HEK293 (cell line): ENCODE measurements at regions not wholly inside any gene's neighbourhood (a gene's known extent, or its start where the extent isn't known, plus 50 kb on each side); places are given as distances from the start of the nearest gene placed in this dataset.

ENCODE experiments used
- CTCF ChIA-PET: fragments of 350-600 bp; formaldehyde crosslinking; extraction: SDS; loops from one replicate; lab custom pipeline; 2021; ENCODE audit warnings: antibody characterized with exemption; lab: Yijun Ruan, JAX
- POLR2A ChIA-PET: fragments of 300-600 bp; formaldehyde crosslinking; extraction: SDS; loops from one replicate; lab custom pipeline; 2020; ENCODE audit warnings: antibody characterized with exemption, inconsistent platforms; lab: Yijun Ruan, JAX
- H3K27ac ChIP-seq: fragments of 200-500 bp; sonication (Bioruptor generic); 2 replicates; pipeline ENCODE4 v1.5.1; 2014; ENCODE audit warnings: low read depth, low read length, control low read depth, inconsistent platforms; ENCODE audit errors: extremely low read depth
- H3K36me3 ChIP-seq, 2 experiments: fragments of 200-500 bp in 1 of 2; sonication (Bioruptor generic) in 1 of 2; 1 replicate in 1 of 2; 2 replicates in 1 of 2; pipeline ENCODE4 v1.5.1; 2014 to 2017; ENCODE audit warnings: inconsistent platforms in 2 of 2, low read length in 2 of 2; ENCODE audit not compliant: control insufficient read depth in 2 of 2, insufficient read depth in 1 of 2
- H3K4me1 ChIP-seq: fragments of 200-500 bp; sonication (Bioruptor generic); 2 replicates; pipeline ENCODE4 v1.5.1; 2014; ENCODE audit warnings: mild to moderate bottlenecking, low read length, inconsistent platforms; ENCODE audit not compliant: control insufficient read depth, insufficient read depth
- H3K4me3 ChIP-seq: 2 replicates; pipeline ENCODE4 v1.5.1; 2011; ENCODE audit warnings: low read depth, mild to moderate bottlenecking, control low read depth, low read length, moderate library complexity
- H3K9me3 ChIP-seq: fragments of 200-500 bp; sonication (Bioruptor generic); 2 replicates; pipeline ENCODE4 v1.5.1; 2014; ENCODE audit warnings: low read depth, low read length, inconsistent platforms; ENCODE audit not compliant: control insufficient read depth, insufficient read depth
- ATF2 ChIP-seq: fragments of 450-650 bp; formaldehyde crosslinking; IDR thresholded peaks from 2 replicates; pipeline ENCODE4 v1.5.1; 2016; ENCODE audit warnings: missing biosample characterization, missing genetic modification characterization, low read depth
- FEZF1 ChIP-seq: fragments of 450-650 bp; formaldehyde crosslinking; IDR thresholded peaks from 2 replicates; pipeline ENCODE4 v1.5.1; 2016; ENCODE audit warnings: missing biosample characterization, missing genetic modification characterization
- KLF16 ChIP-seq: fragments of 450-650 bp; formaldehyde crosslinking; IDR thresholded peaks from 2 replicates; pipeline ENCODE4 v1.5.1; 2017; ENCODE audit warnings: missing biosample characterization, missing genetic modification characterization
- KLF7 ChIP-seq: fragments of 450-650 bp; formaldehyde crosslinking; IDR thresholded peaks from 2 replicates; pipeline ENCODE4 v1.5.1; 2016; ENCODE audit warnings: missing biosample characterization, missing genetic modification characterization, borderline replicate concordance
- MYNN ChIP-seq: fragments of 450-650 bp; formaldehyde crosslinking; IDR thresholded peaks from 2 replicates; pipeline ENCODE4 v1.5.1; 2016; ENCODE audit warnings: missing biosample characterization, missing genetic modification characterization, borderline replicate concordance
- ZFP69B ChIP-seq: fragments of 450-650 bp; formaldehyde crosslinking; IDR thresholded peaks from 2 replicates; pipeline ENCODE4 v1.5.1; 2016; ENCODE audit warnings: missing biosample characterization, missing genetic modification characterization
- ZNF133 ChIP-seq: fragments of 450-650 bp; formaldehyde crosslinking; IDR thresholded peaks from 2 replicates; pipeline ENCODE4 v1.5.1; 2016; ENCODE audit warnings: missing biosample characterization, missing genetic modification characterization
- ZNF155 ChIP-seq: fragments of 450-650 bp; formaldehyde crosslinking; IDR thresholded peaks from 2 replicates; pipeline ENCODE4 v1.5.1; 2016; ENCODE audit warnings: missing biosample characterization, missing genetic modification characterization
- ZNF248 ChIP-seq: fragments of 450-650 bp; formaldehyde crosslinking; IDR thresholded peaks from 2 replicates; pipeline ENCODE4 v1.5.1; 2017; ENCODE audit warnings: missing biosample characterization, missing genetic modification characterization
- ZNF449 ChIP-seq: fragments of 450-650 bp; formaldehyde crosslinking; IDR thresholded peaks from 2 replicates; pipeline ENCODE4 v1.5.1; 2017; ENCODE audit warnings: missing biosample characterization, mild to moderate bottlenecking, missing genetic modification characterization, moderate library complexity
- ZNF501 ChIP-seq: fragments of 450-650 bp; formaldehyde crosslinking; IDR thresholded peaks from 2 replicates; pipeline ENCODE4 v1.5.1; 2016; ENCODE audit warnings: missing biosample characterization, missing genetic modification characterization
- TF ChIP-seq, protein P1 (sequence below): fragments of 450-650 bp; formaldehyde crosslinking; conservative IDR thresholded peaks from 2 replicates; pipeline ENCODE4 v1.5.1; 2016; ENCODE audit warnings: low read depth, missing biosample characterization, missing genetic modification characterization
- TF ChIP-seq, protein P2 (sequence below): fragments of 450-650 bp; formaldehyde crosslinking; IDR thresholded peaks from 2 replicates; pipeline ENCODE4 v1.5.1; 2016; ENCODE audit warnings: missing biosample characterization, missing genetic modification characterization, borderline replicate concordance
- TF ChIP-seq, protein P3 (sequence below): fragments of 450-650 bp; formaldehyde crosslinking; IDR thresholded peaks from 2 replicates; pipeline ENCODE4 v1.5.1; 2016; ENCODE audit warnings: missing biosample characterization, missing genetic modification characterization

- TF ChIP-seq, protein P1, sequence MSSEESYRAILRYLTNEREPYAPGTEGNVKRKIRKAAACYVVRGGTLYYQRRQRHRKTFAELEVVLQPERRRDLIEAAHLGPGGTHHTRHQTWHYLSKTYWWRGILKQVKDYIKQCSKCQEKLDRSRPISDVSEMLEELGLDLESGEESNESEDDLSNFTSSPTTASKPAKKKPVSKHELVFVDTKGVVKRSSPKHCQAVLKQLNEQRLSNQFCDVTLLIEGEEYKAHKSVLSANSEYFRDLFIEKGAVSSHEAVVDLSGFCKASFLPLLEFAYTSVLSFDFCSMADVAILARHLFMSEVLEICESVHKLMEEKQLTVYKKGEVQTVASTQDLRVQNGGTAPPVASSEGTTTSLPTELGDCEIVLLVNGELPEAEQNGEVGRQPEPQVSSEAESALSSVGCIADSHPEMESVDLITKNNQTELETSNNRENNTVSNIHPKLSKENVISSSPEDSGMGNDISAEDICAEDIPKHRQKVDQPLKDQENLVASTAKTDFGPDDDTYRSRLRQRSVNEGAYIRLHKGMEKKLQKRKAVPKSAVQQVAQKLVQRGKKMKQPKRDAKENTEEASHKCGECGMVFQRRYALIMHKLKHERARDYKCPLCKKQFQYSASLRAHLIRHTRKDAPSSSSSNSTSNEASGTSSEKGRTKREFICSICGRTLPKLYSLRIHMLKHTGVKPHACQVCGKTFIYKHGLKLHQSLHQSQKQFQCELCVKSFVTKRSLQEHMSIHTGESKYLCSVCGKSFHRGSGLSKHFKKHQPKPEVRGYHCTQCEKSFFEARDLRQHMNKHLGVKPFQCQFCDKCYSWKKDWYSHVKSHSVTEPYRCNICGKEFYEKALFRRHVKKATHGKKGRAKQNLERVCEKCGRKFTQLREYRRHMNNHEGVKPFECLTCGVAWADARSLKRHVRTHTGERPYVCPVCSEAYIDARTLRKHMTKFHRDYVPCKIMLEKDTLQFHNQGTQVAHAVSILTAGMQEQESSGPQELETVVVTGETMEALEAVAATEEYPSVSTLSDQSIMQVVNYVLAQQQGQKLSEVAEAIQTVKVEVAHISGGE (tag by site-specific recombination): no peak
- no peak for TF ChIP-seq KLF7
- TF ChIP-seq MYNN: no peak
- TF ChIP-seq FEZF1 (tag by site-specific recombination): no peak
- TF ChIP-seq, protein P2, sequence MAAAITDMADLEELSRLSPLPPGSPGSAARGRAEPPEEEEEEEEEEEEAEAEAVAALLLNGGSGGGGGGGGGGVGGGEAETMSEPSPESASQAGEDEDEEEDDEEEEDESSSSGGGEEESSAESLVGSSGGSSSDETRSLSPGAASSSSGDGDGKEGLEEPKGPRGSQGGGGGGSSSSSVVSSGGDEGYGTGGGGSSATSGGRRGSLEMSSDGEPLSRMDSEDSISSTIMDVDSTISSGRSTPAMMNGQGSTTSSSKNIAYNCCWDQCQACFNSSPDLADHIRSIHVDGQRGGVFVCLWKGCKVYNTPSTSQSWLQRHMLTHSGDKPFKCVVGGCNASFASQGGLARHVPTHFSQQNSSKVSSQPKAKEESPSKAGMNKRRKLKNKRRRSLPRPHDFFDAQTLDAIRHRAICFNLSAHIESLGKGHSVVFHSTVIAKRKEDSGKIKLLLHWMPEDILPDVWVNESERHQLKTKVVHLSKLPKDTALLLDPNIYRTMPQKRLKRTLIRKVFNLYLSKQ (tag by site-specific recombination): no peak
- no peak for TF ChIP-seq ZNF155 (tag by site-specific recombination)
Observed at GRCh38 chr2:133768658-133769435, 200.6 kb upstream of the NCKAP5 start (continued).

GRCh38 chr2:133773854-133774653 lies 205.8 kb upstream of the NCKAP5 start:
- CTCF ChIA-PET: no interaction called here
- Histone ChIP-seq H3K27ac (no peak overlapping the region), H3K36me3 (no peaks in the 10 kb centered on the region), H3K4me3 (no peak overlapping the region), H3K9me3 (no peaks in the 10 kb centered on the region), H3K4me1 (peaks cover 9% of the 10 kb centered on the region)
- POLR2A ChIA-PET: no interaction called here
- peak; percentile 50; the same call in 1 of the 2 replicates for TF ChIP-seq ZNF449 (tag by site-specific recombination)
- TF ChIP-seq ATF2 (tag by site-specific recombination): 0 out of 2 replicates have a peak, but pooled peaks have one; percentile 35
- TF ChIP-seq ZNF248 (tag by site-specific recombination): no peak
- peak; percentile 68 for TF ChIP-seq ZNF133 (tag by site-specific recombination)

- Histone ChIP-seq H3K27ac (no peak overlapping the region), H3K4me3 (no peak overlapping the region), H3K4me1 (peaks cover 9% of the 10 kb centered on the region), H3K9me3 (no peaks in the 10 kb centered on the region), H3K36me3 (no peaks in the 10 kb centered on the region)
- ChIA-PET CTCF (no interaction called here), POLR2A (no interaction called here)
- TF ChIP-seq KLF16 (tag by site-specific recombination): no peak
- TF ChIP-seq ZNF501 (tag by site-specific recombination): no peak
- TF ChIP-seq ATF2 (tag by site-specific recombination): no peak
- TF ChIP-seq, protein P3, sequence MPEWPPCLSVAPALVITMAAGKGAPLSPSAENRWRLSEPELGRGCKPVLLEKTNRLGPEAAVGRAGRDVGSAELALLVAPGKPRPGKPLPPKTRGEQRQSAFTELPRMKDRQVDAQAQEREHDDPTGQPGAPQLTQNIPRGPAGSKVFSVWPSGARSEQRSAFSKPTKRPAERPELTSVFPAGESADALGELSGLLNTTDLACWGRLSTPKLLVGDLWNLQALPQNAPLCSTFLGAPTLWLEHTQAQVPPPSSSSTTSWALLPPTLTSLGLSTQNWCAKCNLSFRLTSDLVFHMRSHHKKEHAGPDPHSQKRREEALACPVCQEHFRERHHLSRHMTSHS (tag by site-specific recombination): no peak
- TF ChIP-seq ZFP69B (tag by site-specific recombination): no peak
Observed at GRCh38 chr2:133774654-133775015, 206.4 kb upstream of the NCKAP5 start.
